ENCODE measurements at regions not wholly inside any gene's neighbourhood (a gene's known extent, or its start where the extent isn't known, plus 50 kb on each side); places are given as distances from the start of the nearest gene placed in this dataset.

- no peak for TF ChIP-seq POLR2A (IDR thresholded peaks at IDR 0.05)
- TF ChIP-seq, protein P1, sequence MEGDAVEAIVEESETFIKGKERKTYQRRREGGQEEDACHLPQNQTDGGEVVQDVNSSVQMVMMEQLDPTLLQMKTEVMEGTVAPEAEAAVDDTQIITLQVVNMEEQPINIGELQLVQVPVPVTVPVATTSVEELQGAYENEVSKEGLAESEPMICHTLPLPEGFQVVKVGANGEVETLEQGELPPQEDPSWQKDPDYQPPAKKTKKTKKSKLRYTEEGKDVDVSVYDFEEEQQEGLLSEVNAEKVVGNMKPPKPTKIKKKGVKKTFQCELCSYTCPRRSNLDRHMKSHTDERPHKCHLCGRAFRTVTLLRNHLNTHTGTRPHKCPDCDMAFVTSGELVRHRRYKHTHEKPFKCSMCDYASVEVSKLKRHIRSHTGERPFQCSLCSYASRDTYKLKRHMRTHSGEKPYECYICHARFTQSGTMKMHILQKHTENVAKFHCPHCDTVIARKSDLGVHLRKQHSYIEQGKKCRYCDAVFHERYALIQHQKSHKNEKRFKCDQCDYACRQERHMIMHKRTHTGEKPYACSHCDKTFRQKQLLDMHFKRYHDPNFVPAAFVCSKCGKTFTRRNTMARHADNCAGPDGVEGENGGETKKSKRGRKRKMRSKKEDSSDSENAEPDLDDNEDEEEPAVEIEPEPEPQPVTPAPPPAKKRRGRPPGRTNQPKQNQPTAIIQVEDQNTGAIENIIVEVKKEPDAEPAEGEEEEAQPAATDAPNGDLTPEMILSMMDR (IDR thresholded peaks at IDR 0.05) = no peak
Measured at GRCh38 chr2:34112161-34112560, 513.1 kb upstream of the FAM98A start.
